HEK293 (cell line): ENCODE measurements at regions not wholly inside any gene's neighbourhood (a gene's known extent, or its start where the extent isn't known, plus 50 kb on each side); places are given as distances from the start of the nearest gene placed in this dataset.

Experiments used
- CTCF ChIA-PET: fragments of 350-600 bp; formaldehyde crosslinking; extraction: SDS; loops from one replicate; lab custom pipeline; 2021; ENCODE audit warnings: antibody characterized with exemption; lab: Yijun Ruan, JAX
- POLR2A ChIA-PET: fragments of 300-600 bp; formaldehyde crosslinking; extraction: SDS; loops from one replicate; lab custom pipeline; 2020; ENCODE audit warnings: antibody characterized with exemption, inconsistent platforms; lab: Yijun Ruan, JAX
- H3K27ac ChIP-seq: fragments of 200-500 bp; sonication (Bioruptor generic); 2 replicates; pipeline ENCODE4 v1.5.1; 2014; ENCODE audit warnings: low read depth, low read length, control low read depth, inconsistent platforms; ENCODE audit errors: extremely low read depth
- H3K36me3 ChIP-seq, 2 experiments: fragments of 200-500 bp in 1 of 2; sonication (Bioruptor generic) in 1 of 2; 1 replicate in 1 of 2; 2 replicates in 1 of 2; pipeline ENCODE4 v1.5.1; 2014 to 2017; ENCODE audit warnings: inconsistent platforms in 2 of 2, low read length in 2 of 2; ENCODE audit not compliant: control insufficient read depth in 2 of 2, insufficient read depth in 1 of 2
- H3K4me1 ChIP-seq: fragments of 200-500 bp; sonication (Bioruptor generic); 2 replicates; pipeline ENCODE4 v1.5.1; 2014; ENCODE audit warnings: mild to moderate bottlenecking, low read length, inconsistent platforms; ENCODE audit not compliant: control insufficient read depth, insufficient read depth
- H3K4me3 ChIP-seq: 2 replicates; pipeline ENCODE4 v1.5.1; 2011; ENCODE audit warnings: low read depth, mild to moderate bottlenecking, control low read depth, low read length, moderate library complexity
- H3K9me3 ChIP-seq: fragments of 200-500 bp; sonication (Bioruptor generic); 2 replicates; pipeline ENCODE4 v1.5.1; 2014; ENCODE audit warnings: low read depth, low read length, inconsistent platforms; ENCODE audit not compliant: control insufficient read depth, insufficient read depth
- KLF8 ChIP-seq: fragments of 450-650 bp; formaldehyde crosslinking; IDR thresholded peaks from 2 replicates; pipeline ENCODE4 v1.5.1; 2016; ENCODE audit warnings: missing biosample characterization, missing genetic modification characterization
- KLF9 ChIP-seq: fragments of 450-650 bp; formaldehyde crosslinking; IDR thresholded peaks from 2 replicates; pipeline ENCODE4 v1.5.1; 2016; ENCODE audit warnings: missing biosample characterization, missing genetic modification characterization, low read depth
- OSR2 ChIP-seq: fragments of 450-650 bp; formaldehyde crosslinking; IDR thresholded peaks from 2 replicates; pipeline ENCODE4 v1.5.1; 2016; ENCODE audit warnings: missing biosample characterization, missing genetic modification characterization
- SETDB1 ChIP-seq: IDR thresholded peaks from one replicate; pipeline ENCODE4 v1.6.1; 2017; ENCODE audit warnings: mild to moderate bottlenecking, low read length, moderate library complexity, mixed read lengths; ENCODE audit not compliant: insufficient read length
- TCF7L2 ChIP-seq: IDR thresholded peaks from 2 replicates; pipeline ENCODE4 v1.6.1; 2011; ENCODE audit warnings: low read depth, mild to moderate bottlenecking, inconsistent platforms, low read length, moderate library complexity, borderline replicate concordance
- ZBTB20 ChIP-seq: fragments of 450-650 bp; formaldehyde crosslinking; IDR thresholded peaks from 2 replicates; pipeline ENCODE4 v1.5.1; 2016; ENCODE audit warnings: missing biosample characterization, missing genetic modification characterization
- ZBTB21 ChIP-seq: fragments of 450-650 bp; formaldehyde crosslinking; IDR thresholded peaks from 2 replicates; pipeline ENCODE4 v1.5.1; 2017; ENCODE audit warnings: missing biosample characterization, missing genetic modification characterization
- ZFP37 ChIP-seq: fragments of 450-650 bp; formaldehyde crosslinking; IDR thresholded peaks from 2 replicates; pipeline ENCODE4 v1.5.1; 2016; ENCODE audit warnings: missing biosample characterization, missing genetic modification characterization
- ZIC2 ChIP-seq: fragments of 450-650 bp; formaldehyde crosslinking; IDR thresholded peaks from 2 replicates; pipeline ENCODE4 v1.5.1; 2016; ENCODE audit warnings: missing biosample characterization, missing genetic modification characterization
- ZNF146 ChIP-seq: fragments of 450-650 bp; formaldehyde crosslinking; IDR thresholded peaks from 2 replicates; pipeline ENCODE4 v1.5.1; 2016; ENCODE audit warnings: missing biosample characterization, missing genetic modification characterization
- ZNF175 ChIP-seq: fragments of 450-650 bp; formaldehyde crosslinking; IDR thresholded peaks from 2 replicates; pipeline ENCODE4 v1.5.1; 2016; ENCODE audit warnings: missing biosample characterization, missing genetic modification characterization
- ZNF184 ChIP-seq: fragments of 450-650 bp; IDR thresholded peaks from 2 replicates; pipeline ENCODE4 v1.5.1; 2018; ENCODE audit warnings: missing biosample characterization, mild to moderate bottlenecking, missing genetic modification characterization
- ZNF2 ChIP-seq: fragments of 450-650 bp; formaldehyde crosslinking; IDR thresholded peaks from 2 replicates; pipeline ENCODE4 v1.5.1; 2016; ENCODE audit warnings: missing biosample characterization, missing genetic modification characterization
- ZNF223 ChIP-seq: fragments of 450-650 bp; formaldehyde crosslinking; IDR thresholded peaks from 2 replicates; pipeline ENCODE4 v1.5.1; 2016; ENCODE audit warnings: missing biosample characterization, missing genetic modification characterization
- ZNF239 ChIP-seq: fragments of 450-650 bp; formaldehyde crosslinking; IDR thresholded peaks from 2 replicates; pipeline ENCODE4 v1.5.1; 2016; ENCODE audit warnings: missing biosample characterization, missing genetic modification characterization
- ZNF248 ChIP-seq: fragments of 450-650 bp; formaldehyde crosslinking; IDR thresholded peaks from 2 replicates; pipeline ENCODE4 v1.5.1; 2017; ENCODE audit warnings: missing biosample characterization, missing genetic modification characterization
- ZNF266 ChIP-seq: fragments of 450-650 bp; formaldehyde crosslinking; IDR thresholded peaks from 2 replicates; pipeline ENCODE4 v1.5.1; 2016; ENCODE audit warnings: missing biosample characterization, missing genetic modification characterization, low read depth
- ZNF37A ChIP-seq: fragments of 450-650 bp; IDR thresholded peaks from 2 replicates; pipeline ENCODE4 v1.5.1; 2018; ENCODE audit warnings: missing biosample characterization, missing genetic modification characterization
- ZNF610 ChIP-seq: fragments of 450-650 bp; formaldehyde crosslinking; IDR thresholded peaks from 2 replicates; pipeline ENCODE4 v1.5.1; 2016; ENCODE audit warnings: missing biosample characterization, missing genetic modification characterization, borderline replicate concordance
- ZNF626 ChIP-seq: fragments of 450-650 bp; sonication (Bioruptor Pico); formaldehyde crosslinking; IDR thresholded peaks from 2 replicates; pipeline ENCODE4 v1.5.1; 2018; ENCODE audit warnings: missing biosample characterization, missing genetic modification characterization, inconsistent platforms
- ZNF76 ChIP-seq: fragments of 450-650 bp; formaldehyde crosslinking; IDR thresholded peaks from 2 replicates; pipeline ENCODE4; 2016; ENCODE audit warnings: low read depth, missing biosample characterization, missing genetic modification characterization, borderline replicate concordance
- TF ChIP-seq, protein P1 (sequence below): fragments of 450-650 bp; formaldehyde crosslinking; IDR thresholded peaks from 2 replicates; pipeline ENCODE4 v1.5.1; 2016; ENCODE audit warnings: missing biosample characterization, missing genetic modification characterization
- TF ChIP-seq, protein P2 (sequence below): fragments of 450-650 bp; formaldehyde crosslinking; IDR thresholded peaks from 2 replicates; pipeline ENCODE4 v1.5.1; 2016; ENCODE audit warnings: missing biosample characterization, missing genetic modification characterization
- TF ChIP-seq, protein P3 (sequence below): fragments of 450-650 bp; formaldehyde crosslinking; IDR thresholded peaks from 2 replicates; pipeline ENCODE4 v1.5.1; 2016; ENCODE audit warnings: missing biosample characterization, missing genetic modification characterization
- TF ChIP-seq, protein P4 (sequence below): fragments of 450-650 bp; formaldehyde crosslinking; IDR thresholded peaks from 2 replicates; pipeline ENCODE4 v1.5.1; 2017; ENCODE audit warnings: missing biosample characterization, missing genetic modification characterization
- TF ChIP-seq, protein P5 (sequence below): IDR thresholded peaks from 2 replicates; pipeline ENCODE4 v1.6.1; 2011; ENCODE audit warnings: mild to moderate bottlenecking, low read depth, low read length, borderline replicate concordance
- TF ChIP-seq, protein P6 (sequence below): fragments of 450-650 bp; formaldehyde crosslinking; IDR thresholded peaks from 2 replicates; pipeline ENCODE4 v1.5.1; 2017; ENCODE audit warnings: missing biosample characterization, missing genetic modification characterization
- TF ChIP-seq, protein P7 (sequence below): fragments of 450-650 bp; formaldehyde crosslinking; IDR thresholded peaks from 2 replicates; pipeline ENCODE4 v1.5.0; 2017; ENCODE audit warnings: missing biosample characterization, missing genetic modification characterization, borderline replicate concordance

DNA sequence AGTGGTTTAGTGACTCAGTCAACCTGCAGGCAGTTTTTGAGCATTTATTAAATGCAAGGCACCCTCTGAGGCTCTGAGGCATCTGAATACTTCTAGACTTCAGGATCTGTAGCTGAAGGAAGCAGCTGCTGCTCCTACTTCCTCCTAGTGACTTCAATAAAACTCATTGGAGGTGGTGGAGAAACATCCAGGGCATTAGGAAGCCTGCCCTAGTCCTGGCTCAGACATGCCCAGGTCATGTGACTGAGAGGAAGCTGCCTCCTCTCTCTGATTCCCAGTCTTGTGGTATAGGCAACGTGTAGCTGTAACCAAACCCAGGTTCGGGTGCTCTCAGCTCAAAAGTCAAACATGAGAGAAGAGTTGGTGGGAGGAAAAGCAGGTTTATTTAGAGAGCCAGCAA, 287.2 kb upstream of the GYPC start:
- TF ChIP-seq ZNF610 (tag by site-specific recombination) = no peak
- TF ChIP-seq ZBTB21 (tag by site-specific recombination) = no peak
- no peak for TF ChIP-seq TCF7L2
- no peak for TF ChIP-seq KLF9 (tag by site-specific recombination)
- no peak for TF ChIP-seq ZNF626
- no peak for TF ChIP-seq ZNF184 (tag by site-specific recombination)
- TF ChIP-seq, protein P1, sequence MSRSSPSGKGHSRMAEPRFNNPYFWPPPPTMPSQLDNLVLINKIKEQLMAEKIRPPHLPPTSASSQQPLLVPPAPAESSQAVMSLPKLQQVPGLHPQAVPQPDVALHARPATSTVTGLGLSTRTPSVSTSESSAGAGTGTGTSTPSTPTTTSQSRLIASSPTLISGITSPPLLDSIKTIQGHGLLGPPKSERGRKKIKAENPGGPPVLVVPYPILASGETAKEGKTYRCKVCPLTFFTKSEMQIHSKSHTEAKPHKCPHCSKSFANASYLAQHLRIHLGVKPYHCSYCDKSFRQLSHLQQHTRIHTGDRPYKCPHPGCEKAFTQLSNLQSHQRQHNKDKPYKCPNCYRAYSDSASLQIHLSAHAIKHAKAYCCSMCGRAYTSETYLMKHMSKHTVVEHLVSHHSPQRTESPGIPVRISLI (tag by site-specific recombination) = no peak
- no peak for TF ChIP-seq ZNF175 (tag by site-specific recombination)
- no peak for TF ChIP-seq OSR2 (tag by site-specific recombination)
- no peak for TF ChIP-seq SETDB1
- TF ChIP-seq, protein P2, sequence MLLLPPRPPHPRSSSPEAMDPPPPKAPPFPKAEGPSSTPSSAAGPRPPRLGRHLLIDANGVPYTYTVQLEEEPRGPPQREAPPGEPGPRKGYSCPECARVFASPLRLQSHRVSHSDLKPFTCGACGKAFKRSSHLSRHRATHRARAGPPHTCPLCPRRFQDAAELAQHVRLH (tag by site-specific recombination) = no peak
- TF ChIP-seq ZNF37A (tag by site-specific recombination) = no peak
- no peak for TF ChIP-seq ZNF266 (tag by site-specific recombination)
- no peak for TF ChIP-seq ZNF248 (tag by site-specific recombination)
- no peak for TF ChIP-seq ZIC2 (tag by site-specific recombination)
- TF ChIP-seq, protein P3, sequence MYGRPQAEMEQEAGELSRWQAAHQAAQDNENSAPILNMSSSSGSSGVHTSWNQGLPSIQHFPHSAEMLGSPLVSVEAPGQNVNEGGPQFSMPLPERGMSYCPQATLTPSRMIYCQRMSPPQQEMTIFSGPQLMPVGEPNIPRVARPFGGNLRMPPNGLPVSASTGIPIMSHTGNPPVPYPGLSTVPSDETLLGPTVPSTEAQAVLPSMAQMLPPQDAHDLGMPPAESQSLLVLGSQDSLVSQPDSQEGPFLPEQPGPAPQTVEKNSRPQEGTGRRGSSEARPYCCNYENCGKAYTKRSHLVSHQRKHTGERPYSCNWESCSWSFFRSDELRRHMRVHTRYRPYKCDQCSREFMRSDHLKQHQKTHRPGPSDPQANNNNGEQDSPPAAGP = no peak
- TF ChIP-seq, protein P4, sequence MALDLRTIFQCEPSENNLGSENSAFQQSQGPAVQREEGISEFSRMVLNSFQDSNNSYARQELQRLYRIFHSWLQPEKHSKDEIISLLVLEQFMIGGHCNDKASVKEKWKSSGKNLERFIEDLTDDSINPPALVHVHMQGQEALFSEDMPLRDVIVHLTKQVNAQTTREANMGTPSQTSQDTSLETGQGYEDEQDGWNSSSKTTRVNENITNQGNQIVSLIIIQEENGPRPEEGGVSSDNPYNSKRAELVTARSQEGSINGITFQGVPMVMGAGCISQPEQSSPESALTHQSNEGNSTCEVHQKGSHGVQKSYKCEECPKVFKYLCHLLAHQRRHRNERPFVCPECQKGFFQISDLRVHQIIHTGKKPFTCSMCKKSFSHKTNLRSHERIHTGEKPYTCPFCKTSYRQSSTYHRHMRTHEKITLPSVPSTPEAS (tag by site-specific recombination) = no peak
- TF ChIP-seq ZBTB20 (tag by site-specific recombination) = no peak
- Histone ChIP-seq H3K36me3 (no peaks in the 10 kb centered on the region), H3K4me3 (no peak overlapping the region), H3K4me1 (no peaks in the 10 kb centered on the region), H3K9me3 (no peaks in the 10 kb centered on the region), H3K27ac (no peak overlapping the region)
- ChIA-PET POLR2A (no interaction called here), CTCF (interaction anchor here (0.5 to 1.2 kb wide), 2 partner anchors 10 to 355 kb away, joined by 3 read pairs; no protein-coding TSS in a partner anchor)

DNA sequence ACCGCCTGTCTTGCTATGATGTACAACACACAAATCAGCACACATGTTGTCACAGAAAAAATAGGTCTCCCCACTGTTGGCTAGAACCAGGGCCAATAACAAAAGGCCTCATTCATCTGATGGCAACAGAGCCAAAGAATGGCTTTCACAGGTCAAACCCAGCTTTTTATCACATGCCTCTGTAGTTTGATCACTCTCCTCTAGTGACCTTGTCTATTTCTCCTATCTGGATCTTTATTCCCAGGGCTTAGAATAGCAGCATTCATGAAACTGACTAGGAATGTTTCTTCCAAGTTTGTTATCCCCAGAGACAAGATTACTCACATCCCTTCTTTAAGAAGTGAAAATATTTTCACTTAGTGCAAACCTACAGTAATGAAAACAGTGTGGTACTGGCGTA, 285.8 kb upstream of the GYPC start:
- no peaks in the 10 kb centered on the region for H3K36me3 ChIP-seq
- no peak overlapping the region for H3K4me3 ChIP-seq
- ChIA-PET CTCF (interaction anchor here (1.1 kb wide), 1 partner anchor 10 kb away, joined by 4 read pairs; no protein-coding TSS in a partner anchor), POLR2A (no interaction called here)
- no peaks in the 10 kb centered on the region for H3K9me3 ChIP-seq
- H3K27ac ChIP-seq = no peak overlapping the region
- H3K4me1 ChIP-seq = no peaks in the 10 kb centered on the region
- TF ChIP-seq ZNF76 (tag by site-specific recombination) (no peak), ZNF223 (no peak), ZNF239 (tag by site-specific recombination) (no peak), ZFP37 (no peak), ZNF146 (tag by site-specific recombination) (no peak), ZNF2 (no peak), KLF8 (tag by site-specific recombination) (no peak)
- TF ChIP-seq, protein P5, sequence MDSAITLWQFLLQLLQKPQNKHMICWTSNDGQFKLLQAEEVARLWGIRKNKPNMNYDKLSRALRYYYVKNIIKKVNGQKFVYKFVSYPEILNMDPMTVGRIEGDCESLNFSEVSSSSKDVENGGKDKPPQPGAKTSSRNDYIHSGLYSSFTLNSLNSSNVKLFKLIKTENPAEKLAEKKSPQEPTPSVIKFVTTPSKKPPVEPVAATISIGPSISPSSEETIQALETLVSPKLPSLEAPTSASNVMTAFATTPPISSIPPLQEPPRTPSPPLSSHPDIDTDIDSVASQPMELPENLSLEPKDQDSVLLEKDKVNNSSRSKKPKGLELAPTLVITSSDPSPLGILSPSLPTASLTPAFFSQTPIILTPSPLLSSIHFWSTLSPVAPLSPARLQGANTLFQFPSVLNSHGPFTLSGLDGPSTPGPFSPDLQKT = no peak
- TF ChIP-seq, protein P6, sequence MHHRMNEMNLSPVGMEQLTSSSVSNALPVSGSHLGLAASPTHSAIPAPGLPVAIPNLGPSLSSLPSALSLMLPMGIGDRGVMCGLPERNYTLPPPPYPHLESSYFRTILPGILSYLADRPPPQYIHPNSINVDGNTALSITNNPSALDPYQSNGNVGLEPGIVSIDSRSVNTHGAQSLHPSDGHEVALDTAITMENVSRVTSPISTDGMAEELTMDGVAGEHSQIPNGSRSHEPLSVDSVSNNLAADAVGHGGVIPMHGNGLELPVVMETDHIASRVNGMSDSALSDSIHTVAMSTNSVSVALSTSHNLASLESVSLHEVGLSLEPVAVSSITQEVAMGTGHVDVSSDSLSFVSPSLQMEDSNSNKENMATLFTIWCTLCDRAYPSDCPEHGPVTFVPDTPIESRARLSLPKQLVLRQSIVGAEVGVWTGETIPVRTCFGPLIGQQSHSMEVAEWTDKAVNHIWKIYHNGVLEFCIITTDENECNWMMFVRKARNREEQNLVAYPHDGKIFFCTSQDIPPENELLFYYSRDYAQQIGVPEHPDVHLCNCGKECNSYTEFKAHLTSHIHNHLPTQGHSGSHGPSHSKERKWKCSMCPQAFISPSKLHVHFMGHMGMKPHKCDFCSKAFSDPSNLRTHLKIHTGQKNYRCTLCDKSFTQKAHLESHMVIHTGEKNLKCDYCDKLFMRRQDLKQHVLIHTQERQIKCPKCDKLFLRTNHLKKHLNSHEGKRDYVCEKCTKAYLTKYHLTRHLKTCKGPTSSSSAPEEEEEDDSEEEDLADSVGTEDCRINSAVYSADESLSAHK (tag by site-specific recombination) = no peak
- TF ChIP-seq, protein P7, sequence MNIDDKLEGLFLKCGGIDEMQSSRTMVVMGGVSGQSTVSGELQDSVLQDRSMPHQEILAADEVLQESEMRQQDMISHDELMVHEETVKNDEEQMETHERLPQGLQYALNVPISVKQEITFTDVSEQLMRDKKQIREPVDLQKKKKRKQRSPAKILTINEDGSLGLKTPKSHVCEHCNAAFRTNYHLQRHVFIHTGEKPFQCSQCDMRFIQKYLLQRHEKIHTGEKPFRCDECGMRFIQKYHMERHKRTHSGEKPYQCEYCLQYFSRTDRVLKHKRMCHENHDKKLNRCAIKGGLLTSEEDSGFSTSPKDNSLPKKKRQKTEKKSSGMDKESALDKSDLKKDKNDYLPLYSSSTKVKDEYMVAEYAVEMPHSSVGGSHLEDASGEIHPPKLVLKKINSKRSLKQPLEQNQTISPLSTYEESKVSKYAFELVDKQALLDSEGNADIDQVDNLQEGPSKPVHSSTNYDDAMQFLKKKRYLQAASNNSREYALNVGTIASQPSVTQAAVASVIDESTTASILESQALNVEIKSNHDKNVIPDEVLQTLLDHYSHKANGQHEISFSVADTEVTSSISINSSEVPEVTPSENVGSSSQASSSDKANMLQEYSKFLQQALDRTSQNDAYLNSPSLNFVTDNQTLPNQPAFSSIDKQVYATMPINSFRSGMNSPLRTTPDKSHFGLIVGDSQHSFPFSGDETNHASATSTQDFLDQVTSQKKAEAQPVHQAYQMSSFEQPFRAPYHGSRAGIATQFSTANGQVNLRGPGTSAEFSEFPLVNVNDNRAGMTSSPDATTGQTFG (tag by site-specific recombination) = no peak
